HG03439 (cell line): ENCODE measurements at regions not wholly inside any gene's neighbourhood (a gene's known extent, or its start where the extent isn't known, plus 50 kb on each side); places are given as distances from the start of the nearest gene placed in this dataset.

Experiments
- ATAC-seq: cut with Tn5 transposase; IDR thresholded peaks from one replicate; pipeline ENCODE4 v1.9.1; 2021; ENCODE audit warnings: mild to moderate bottlenecking, moderate library complexity; ENCODE audit not compliant: unreplicated experiment

DNA sequence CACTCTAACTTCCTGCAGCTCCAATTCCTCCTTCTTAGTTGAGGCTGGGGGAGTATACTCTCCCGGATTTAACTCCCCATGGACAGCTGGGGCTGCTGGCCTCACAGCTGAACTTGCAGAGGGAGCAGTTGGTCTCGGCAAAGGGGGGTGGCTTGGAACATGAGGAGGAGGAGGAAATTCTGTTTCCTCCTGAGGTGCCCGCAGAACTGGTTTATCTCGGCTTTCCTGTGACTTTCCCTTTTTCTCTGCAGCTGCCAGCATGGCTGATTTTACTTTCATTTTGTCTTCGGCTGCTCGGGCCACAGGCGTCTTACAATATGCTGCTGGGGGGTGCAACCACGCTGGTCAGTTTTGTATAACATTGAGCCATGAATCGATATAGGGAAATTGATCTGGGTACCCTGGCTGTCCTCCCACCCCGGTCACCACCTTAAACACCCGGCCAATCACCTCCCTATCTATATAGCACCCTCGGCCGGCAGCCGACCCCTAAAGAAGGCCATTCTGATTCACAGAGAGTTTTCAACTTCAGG lies 1317.6 kb downstream of the TMEM121 start:
- no peak for ATAC-seq

DNA sequence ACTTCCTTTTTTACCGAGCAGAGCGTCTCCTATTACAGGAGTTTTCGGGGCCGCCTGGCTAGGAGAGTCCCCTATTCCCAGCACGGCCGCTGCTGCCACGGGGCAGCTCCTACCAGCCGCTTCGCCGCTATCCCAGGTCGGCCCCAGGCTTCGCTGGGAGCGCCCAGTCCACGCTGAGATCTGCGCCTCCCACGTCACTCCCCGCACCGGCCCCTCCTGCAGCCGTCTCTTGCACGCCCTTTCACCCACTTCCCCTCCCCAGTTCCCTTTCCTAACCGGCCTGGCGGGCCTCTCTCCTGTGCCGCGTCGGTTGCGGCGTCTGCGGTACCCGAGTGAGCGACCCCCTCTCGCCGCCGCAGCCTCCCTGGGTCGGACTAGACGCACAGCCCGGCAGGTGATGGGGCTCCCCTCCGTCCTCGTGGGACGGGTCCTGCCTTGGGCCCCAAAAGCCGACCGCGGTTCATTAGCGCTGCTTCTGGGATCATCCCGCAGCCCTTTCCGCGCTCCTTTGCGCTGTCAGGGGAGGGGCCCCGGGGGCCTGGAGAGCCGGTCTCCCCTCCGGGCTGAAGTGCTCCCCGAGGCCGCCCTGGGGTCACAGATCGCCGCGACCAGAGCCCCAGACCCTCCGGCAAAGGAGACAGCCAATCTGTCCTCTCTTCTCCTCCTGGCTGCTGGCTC lies 1318.4 kb downstream of the TMEM121 start:
- ATAC-seq: no peak

DNA sequence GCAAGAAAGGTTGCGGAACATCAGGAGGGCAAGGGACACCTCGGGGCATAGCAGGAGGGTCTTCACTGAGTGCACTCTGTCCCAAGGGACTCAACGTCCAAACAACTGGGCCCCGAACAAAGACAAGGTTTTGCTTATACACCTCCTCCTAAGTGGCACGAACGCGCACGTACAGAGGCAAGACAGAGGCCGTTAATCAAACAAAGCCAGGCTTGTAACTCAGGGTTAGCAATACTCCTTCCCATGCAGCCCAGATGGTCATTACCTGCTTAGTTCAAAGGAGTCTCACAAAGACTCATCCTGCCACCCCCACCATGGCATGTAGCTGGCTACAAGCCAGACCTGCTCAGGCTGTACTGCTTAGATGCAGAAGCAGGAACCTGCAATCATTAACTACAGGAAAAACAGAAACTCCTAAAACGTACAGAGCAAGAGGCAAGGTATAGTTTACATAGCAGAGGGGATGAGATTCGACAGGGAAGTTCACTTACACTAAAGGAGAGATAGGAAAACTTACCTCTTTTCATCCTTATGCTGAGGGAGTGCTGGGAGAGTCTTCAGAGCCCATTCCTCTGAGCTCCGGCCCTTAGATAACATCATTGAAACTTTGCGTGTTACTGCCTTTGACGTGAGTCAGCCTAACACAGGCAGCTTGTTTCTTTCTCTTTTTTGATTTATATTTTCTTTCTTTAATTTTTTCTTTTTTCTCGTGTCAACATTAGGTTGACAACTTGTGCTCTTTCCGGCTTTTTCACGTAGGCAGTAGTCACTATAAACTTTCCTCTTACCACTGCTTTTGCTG lies 1319.1 kb downstream of the TMEM121 start:
- no peak for ATAC-seq

DNA sequence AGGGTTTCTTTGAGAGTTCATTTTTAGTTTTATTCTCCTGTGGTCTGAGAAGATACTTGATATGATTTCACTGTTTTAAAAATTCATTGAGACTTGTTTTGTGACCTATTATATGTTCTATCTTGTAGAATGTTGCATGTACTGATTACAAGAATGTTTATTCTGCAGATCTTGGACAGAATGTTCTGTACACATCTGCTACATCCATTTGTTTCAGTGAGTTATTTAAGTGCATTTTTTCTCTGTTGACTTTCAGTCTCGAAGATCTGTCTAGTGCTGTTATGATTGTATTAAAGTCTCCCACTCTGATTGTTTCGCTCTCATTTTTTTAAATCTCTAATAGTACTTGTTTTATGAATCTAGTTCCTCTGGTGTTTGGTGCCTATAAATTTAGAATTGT lies 1319.8 kb downstream of the TMEM121 start:
- no peak for ATAC-seq

DNA sequence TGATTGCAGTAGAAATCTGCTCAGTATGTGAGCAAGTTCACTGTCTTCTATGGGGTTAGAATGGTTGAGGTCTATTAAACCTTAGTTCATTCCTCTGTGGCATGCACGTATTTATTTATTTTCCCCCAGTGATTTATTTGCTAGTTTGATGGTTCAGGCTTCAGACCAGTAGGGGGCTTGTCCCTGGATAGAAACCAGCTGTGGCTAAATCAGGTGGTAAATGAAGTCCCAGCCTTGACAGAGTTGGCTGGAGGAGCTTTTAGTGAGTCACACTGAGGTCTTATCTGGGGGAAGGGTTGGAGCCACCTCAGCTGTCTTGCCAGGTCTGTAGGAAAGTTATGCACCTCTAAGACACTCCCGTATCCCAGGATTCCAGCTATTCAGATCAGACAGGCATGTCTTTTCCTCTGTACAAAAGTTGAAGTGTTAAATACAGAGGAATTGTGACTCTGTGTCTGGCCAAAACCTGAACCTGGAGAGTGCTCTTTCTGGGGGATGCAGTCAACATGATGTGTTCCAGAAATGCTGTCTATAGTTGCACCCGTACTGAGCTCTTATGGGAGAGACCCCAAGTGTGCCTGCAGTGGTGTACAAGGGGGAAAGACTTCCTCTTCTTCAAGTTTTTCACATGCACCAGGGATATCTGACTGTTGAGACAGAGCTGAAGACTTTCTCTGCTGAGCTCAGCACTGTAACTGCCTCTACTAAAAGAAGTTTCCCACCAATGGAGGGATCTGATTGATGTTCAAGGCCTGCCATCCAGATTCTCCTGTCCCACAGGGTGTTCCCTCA lies 1322.1 kb downstream of the TMEM121 start:
- ATAC-seq: no peak

DNA sequence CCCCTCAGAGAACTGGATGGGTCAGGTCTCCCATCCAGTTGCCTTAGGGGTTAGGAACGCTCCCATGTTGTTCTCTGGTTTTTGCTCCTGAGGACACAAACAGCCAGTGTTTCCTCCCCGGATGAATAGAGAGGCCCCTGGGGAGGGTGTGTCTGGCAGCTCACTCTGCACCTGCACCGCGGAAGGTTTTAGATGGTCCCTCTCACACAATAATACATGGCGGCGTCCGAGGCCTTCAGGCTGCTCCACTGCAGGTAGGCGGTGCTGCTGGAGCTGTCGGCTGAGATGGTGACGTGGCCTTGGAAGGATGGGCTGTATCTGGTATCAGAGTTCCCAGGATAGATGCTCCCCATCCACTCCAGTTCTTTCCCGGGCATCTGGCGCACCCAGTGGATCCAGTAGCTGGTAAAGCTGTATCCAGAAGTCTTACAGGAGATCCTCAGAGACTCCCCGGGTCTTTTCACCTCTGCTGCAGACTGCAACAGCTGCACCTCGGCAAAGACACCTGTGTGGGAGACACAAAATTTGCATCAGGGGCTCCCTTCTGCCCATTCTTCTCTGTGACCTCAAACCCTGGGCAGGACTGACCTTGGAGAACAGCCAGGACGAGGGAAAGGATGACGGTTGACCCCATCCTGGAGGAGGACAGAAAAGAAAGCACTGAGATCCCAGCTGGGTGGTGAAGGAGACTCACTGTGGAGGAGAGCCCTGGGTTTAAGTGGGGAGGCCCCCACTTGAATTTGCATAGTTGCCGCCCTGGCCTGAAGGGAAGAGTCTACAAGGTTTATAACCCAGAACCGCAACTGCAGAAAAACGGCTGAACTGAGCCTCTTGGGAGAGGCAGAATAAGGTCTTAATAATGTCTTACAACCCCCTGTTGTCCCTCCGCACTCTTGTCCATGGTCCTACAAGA lies 1324.8 kb downstream of the TMEM121 start:
- ATAC-seq: peak; percentile 52

DNA sequence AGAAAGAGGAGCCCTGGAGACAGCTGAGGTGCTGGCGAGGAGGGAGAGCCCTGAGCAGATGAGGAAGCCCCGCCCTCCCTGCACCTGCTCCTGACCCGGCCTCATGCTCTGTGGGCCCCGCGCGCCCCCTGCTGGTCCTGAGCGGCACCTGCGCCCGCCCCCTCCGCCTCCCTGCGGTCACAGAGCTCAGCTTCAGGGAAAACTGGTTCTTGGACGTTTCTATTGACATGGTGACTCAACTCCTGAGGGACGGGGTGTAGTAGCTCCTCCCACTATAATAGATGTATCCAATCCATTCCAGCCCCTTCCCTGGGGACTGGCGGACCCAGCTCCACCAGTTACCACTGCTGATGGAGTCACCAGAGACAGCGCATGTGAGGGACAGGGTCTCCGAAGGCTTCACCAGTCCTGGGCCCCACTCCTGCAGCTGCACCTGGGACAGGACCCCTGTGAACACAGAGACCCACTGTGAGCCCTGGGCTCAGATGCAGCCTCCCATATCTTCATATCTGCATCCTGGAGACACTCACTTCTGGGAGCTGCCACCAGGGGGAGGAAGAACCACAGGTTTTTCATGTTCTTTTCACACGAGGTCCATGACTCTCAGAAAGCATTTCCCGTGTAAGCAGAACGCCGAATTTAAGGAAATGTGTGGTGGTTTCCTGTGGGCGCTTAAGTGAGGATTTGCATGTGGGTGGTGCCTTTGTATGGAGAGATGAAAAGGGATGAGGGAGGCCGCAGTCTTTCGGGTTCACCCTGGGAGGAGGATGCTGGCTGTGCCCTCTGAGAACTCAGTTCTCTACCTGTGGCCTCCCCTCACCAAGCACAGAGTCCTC lies 1346.4 kb downstream of the TMEM121 start:
- no peak for ATAC-seq

DNA sequence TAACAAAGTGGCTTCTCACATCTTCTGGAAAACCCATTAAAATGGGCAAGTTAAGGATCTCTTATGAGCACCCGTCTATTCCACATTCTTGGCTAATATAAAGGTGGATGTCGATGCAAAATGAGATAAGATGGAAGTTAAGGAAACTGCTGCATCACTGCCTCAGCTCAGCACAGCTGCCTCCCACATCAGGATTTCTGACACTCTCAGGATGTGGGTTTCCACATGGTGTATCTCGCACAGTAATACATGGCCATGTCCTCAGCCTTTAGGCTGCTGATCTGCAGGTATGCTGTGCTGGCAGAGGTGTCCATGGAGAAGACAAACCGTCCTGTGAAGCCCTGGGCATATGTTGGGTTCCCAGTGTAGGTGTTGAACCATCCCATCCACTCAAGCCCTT lies 1348.0 kb downstream of the TMEM121 start:
- no peak for ATAC-seq

DNA sequence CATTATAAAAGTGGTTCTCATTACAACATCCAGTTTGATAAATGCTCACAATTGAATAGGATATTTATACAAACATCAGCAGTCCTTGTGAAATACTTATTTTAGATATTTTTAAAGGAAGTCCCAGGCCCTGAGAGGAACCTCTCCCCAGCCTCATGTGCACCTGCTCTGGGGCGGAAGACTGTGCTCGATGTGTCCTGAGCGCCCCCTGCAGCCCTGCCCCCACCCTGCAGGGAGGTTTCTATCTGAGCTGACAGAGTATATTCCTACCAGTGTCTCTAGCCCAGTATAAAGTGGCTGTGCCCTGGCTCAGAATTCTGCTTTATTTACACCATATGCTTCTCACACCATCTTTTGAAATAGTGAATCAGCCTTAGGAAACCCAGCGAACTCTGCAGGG lies 1349.1 kb downstream of the TMEM121 start:
- no peak for ATAC-seq

DNA sequence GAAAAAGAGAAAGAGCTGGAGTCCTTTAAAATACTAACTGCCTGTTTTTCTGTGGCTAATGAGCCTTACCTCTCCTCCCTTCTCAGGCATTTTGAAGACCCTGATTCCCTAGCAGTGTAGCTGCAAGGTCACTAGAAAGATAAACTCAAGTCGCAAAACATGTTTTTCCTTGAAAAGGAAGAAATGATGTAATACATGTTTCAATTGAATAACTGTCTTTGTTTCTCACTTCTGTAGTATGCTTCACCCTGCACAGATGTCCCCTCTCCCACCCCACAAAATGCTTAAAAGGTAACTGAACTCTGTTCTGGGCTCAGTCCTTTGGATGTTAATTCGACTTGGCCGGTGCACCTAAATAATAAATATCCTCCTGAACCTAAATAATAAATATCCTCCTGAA lies 1350.3 kb downstream of the TMEM121 start:
- no peak for ATAC-seq

DNA sequence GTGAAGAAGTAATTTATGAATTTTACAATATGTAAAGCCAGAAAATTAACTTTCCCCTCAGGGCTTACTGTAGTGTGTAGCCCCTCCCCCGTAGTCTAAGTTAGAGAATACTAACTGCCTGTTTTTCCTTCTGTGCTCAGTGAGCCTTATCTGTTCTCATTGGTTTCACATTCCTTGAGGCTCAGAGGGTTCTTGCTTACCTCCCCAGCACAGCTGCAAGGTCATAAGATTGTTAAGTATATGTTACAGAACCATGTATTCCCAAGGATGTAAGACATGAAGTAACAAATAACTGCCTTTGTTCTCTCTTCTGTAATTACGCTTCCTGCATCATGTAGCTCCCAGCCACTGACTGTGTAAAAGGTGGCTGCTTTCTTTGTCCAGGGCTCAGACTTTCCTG lies 1351.1 kb downstream of the TMEM121 start:
- ATAC-seq: no peak

DNA sequence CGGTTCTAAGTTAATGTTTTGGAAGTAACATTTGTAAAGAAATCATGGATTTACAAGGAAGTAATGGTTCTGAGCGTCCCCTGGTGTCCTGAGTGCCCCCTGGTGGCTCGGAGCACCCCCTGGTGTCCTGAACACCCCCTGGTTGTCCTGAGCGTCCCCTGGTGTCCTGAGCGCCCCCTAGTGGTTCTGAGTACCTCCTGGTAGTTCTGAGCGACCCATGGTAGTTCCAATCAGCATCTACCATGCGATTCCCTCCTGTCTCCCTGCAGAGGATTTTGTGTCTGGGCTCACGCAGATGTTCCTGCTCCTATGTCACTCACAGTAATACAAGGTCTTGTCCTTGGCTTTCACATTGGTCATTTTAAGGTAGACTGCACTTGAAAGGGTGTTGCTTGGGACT lies 1352.9 kb downstream of the TMEM121 start:
- ATAC-seq: no peak

DNA sequence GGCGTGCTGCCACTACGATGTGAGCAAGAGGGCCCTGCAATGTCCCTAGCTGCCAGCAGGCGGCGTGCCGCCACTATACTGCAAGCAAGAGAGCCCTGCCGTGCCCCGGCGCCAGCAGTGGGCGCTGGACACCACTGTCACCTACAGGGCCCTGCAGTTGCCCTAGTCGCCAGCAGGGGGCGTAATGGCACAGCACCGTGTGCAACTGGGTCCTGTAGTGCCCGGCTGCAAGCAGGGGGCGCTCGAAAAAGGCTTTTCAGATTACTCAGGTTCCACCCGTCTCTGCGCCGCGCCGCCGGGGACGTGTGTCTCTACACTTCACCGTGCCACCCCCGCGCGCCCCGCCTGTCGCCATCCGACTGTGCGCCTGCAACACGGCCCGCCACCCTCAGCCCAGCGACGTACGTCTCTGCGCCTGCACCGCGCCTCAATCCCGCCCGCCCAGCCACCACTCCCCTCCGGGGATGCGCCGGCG lies 1356.9 kb downstream of the TMEM121 start:
- ATAC-seq: no peak
